Nephron (organoid): ENCODE measurements at regions not wholly inside any gene's neighbourhood (a gene's known extent, or its start where the extent isn't known, plus 50 kb on each side); places are given as distances from the start of the nearest gene placed in this dataset.

Source experiments
- H3K27ac Mint-ChIP-seq, 3 experiments: 2 replicates each; pipeline ENCODE4 v1.8.0; 2020; ENCODE audit warnings: mixed read lengths in 3 of 3, mild to moderate bottlenecking in 2 of 3, moderate library complexity in 1 of 3
- H3K27me3 Mint-ChIP-seq: 2 replicates; pipeline ENCODE4 v1.8.0; 2021; ENCODE audit warnings: low read depth, mild to moderate bottlenecking, moderate library complexity, mixed read lengths
- H3K36me3 Mint-ChIP-seq: 2 replicates; pipeline ENCODE4 v1.8.0; 2020; ENCODE audit warnings: low read depth, mixed read lengths
- H3K4me1 Mint-ChIP-seq: 2 replicates; pipeline ENCODE4 v1.8.0; 2020; ENCODE audit warnings: mixed read lengths
- H3K4me3 Mint-ChIP-seq, 3 experiments: 2 replicates each; pipeline ENCODE4 v1.8.0; 2020; ENCODE audit warnings: mild to moderate bottlenecking in 3 of 3, mixed read lengths in 3 of 3, moderate library complexity in 2 of 3
- H3K9me3 Mint-ChIP-seq: 2 replicates; pipeline ENCODE4 v1.8.0; 2020; ENCODE audit warnings: mixed read lengths
- CTCF ChIP-seq, 3 experiments: fragments of 200-600 bp; sonication (generic); IDR thresholded peaks; one replicate each; pipeline ENCODE4 v1.5.0; 2021; ENCODE audit warnings: antibody characterized with exemption in 3 of 3; ENCODE audit not compliant: unreplicated experiment in 3 of 3

GRCh38 chr6:26194329-26194701 lies 107.1 kb downstream of the HFE start:
- peak overlapping the region; percentile 98 to 99 (median 99) for H3K27ac Mint-ChIP-seq
- H3K36me3 Mint-ChIP-seq: peaks cover 5% of the 10 kb centered on the region
- peaks cover 26% of the 10 kb centered on the region for H3K4me1 Mint-ChIP-seq
- H3K4me3 Mint-ChIP-seq: peak overlapping the region; percentile 86 to 97 (median 97)
- H3K9me3 Mint-ChIP-seq: no peaks in the 10 kb centered on the region
- H3K27me3 Mint-ChIP-seq: no peaks in the 10 kb centered on the region
- TF ChIP-seq CTCF (IDR thresholded peaks at IDR 0.05; ENCODE audit: unreplicated experiment in 3 of 3): no peak

GRCh38 chr6:26194816-26195375 lies 107.7 kb downstream of the HFE start:
- Mint-ChIP-seq H3K36me3 (peaks cover 5% of the 10 kb centered on the region), H3K9me3 (no peaks in the 10 kb centered on the region), H3K4me1 (peaks cover 31% of the 10 kb centered on the region), H3K27ac (peak overlapping the region; percentile 98 to 99 (median 99)), H3K27me3 (no peaks in the 10 kb centered on the region), H3K4me3 (peak overlapping the region; percentile 86 to 97 (median 97))
- TF ChIP-seq CTCF (IDR thresholded peaks at IDR 0.05; ENCODE audit: unreplicated experiment in 3 of 3): no peak

- H3K27me3 Mint-ChIP-seq: no peaks in the 10 kb centered on the region
- peaks cover 5% of the 10 kb centered on the region for H3K36me3 Mint-ChIP-seq
- peak overlapping the region; percentile 86 to 97 (median 97) for H3K4me3 Mint-ChIP-seq
- no peaks in the 10 kb centered on the region for H3K9me3 Mint-ChIP-seq
- H3K27ac Mint-ChIP-seq: peak overlapping the region; percentile 98 to 99 (median 99)
- no peak for TF ChIP-seq CTCF (IDR thresholded peaks at IDR 0.05; ENCODE audit: unreplicated experiment in 3 of 3)
- H3K4me1 Mint-ChIP-seq: peaks cover 31% of the 10 kb centered on the region
Observed at GRCh38 chr6:26195376-26195923, 108.2 kb downstream of the HFE start.

- Mint-ChIP-seq H3K4me3 (peak overlapping the region; percentile 86 to 97 (median 97)), H3K27ac (peak overlapping the region; percentile 98 to 99 (median 99)), H3K9me3 (no peaks in the 10 kb centered on the region), H3K4me1 (peaks cover 31% of the 10 kb centered on the region), H3K27me3 (no peaks in the 10 kb centered on the region), H3K36me3 (peaks cover 5% of the 10 kb centered on the region)
- no peak for TF ChIP-seq CTCF (IDR thresholded peaks at IDR 0.05; ENCODE audit: unreplicated experiment in 3 of 3)
Observed at GRCh38 chr6:26195924-26196845, 109.0 kb downstream of the HFE start.

- Mint-ChIP-seq H3K4me3 (peak overlapping the region; percentile 86 to 97 (median 97)), H3K36me3 (peaks cover 5% of the 10 kb centered on the region), H3K27ac (peak overlapping the region; percentile 97 to 99 (median 98)), H3K9me3 (no peaks in the 10 kb centered on the region), H3K27me3 (no peaks in the 10 kb centered on the region), H3K4me1 (peaks cover 31% of the 10 kb centered on the region)
- TF ChIP-seq CTCF (IDR thresholded peaks at IDR 0.05; ENCODE audit: unreplicated experiment in 3 of 3): no peak
Observed at GRCh38 chr6:26196846-26197635, 109.8 kb downstream of the HFE start.
